GM12874 (cell line): ENCODE measurements at regions not wholly inside any gene's neighbourhood (a gene's known extent, or its start where the extent isn't known, plus 50 kb on each side); places are given as distances from the start of the nearest gene placed in this dataset.

ENCODE experiments used
- TF ChIP-seq, protein P1 (sequence below): IDR thresholded peaks from 2 replicates; pipeline ENCODE4 v1.5.1; 2011; ENCODE audit warnings: low read depth, mild to moderate bottlenecking, control low read depth, low read length, moderate library complexity; ENCODE audit not compliant: insufficient read depth

DNA sequence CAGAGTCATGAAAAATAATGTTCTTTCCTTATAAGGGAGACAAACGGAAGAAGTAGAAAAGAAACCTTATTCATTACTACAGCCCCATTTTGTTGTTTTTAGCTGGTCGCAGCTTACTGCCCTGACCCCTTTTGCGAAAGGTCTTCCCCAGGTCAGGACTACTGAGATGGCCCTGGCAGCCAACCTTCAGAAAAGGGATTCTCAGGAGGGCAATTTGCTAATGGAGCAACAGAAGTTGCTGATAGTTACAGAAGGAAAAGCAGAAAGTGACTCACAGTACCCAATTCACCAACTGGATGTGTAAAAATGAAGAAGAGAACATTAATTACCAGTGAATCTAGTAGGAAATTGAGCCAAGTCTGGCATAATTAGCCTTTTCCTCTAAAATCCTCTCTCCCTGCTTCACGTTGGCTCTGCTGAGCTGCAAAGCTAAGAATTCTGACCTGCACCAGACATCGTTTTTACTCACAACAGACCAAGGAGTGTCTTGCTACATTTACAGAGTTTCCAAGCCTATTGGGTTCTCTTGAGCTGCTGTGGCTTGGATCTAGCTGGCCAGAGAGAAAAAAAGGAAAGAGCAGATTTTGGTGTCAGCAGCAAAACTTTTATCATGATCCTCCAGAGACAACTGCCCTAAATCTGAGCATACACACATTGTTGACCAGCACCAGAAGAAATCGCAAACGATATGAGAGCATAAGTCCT lies 499.9 kb upstream of the FZD8 start:
- TF ChIP-seq, protein P1, sequence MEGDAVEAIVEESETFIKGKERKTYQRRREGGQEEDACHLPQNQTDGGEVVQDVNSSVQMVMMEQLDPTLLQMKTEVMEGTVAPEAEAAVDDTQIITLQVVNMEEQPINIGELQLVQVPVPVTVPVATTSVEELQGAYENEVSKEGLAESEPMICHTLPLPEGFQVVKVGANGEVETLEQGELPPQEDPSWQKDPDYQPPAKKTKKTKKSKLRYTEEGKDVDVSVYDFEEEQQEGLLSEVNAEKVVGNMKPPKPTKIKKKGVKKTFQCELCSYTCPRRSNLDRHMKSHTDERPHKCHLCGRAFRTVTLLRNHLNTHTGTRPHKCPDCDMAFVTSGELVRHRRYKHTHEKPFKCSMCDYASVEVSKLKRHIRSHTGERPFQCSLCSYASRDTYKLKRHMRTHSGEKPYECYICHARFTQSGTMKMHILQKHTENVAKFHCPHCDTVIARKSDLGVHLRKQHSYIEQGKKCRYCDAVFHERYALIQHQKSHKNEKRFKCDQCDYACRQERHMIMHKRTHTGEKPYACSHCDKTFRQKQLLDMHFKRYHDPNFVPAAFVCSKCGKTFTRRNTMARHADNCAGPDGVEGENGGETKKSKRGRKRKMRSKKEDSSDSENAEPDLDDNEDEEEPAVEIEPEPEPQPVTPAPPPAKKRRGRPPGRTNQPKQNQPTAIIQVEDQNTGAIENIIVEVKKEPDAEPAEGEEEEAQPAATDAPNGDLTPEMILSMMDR: no peak

DNA sequence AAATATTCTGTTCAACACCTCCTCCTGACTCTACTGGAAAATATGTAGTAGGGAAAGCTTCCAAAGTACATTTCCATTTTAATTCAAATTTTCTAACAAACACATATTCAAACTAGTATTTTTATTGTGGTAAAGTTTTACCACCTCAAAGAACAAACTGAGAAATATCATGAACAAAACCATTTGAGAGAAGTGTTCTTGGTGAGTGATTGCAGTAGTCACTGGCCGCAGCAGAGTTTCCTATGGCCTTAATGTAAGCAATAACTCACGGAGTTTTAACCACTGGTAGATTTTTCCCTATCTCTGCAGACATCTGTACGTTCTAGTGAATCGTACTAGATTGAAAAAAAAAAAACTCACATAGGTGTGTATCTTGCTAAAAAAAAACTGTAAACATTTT lies 487.0 kb upstream of the FZD8 start:
- TF ChIP-seq, protein P1: no peak

DNA sequence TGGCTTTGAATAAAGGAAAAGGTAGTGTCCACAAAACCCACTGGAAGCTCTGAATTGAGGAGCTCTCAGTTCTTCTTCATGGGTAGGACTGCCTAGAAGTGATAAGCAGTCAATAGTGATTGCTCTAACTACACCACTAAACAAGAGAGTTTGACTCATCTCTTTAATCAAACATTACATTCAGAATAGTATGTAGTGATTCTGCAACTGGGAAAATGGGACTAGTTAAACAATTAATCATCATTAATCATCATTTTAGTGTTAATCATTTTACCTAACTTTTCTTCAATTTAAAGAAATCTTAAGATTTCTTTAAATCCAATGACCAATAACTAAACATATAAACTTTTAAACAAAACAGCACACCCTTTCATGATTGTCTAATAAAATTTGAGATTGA lies 484.0 kb upstream of the FZD8 start:
- TF ChIP-seq, protein P1: no peak

DNA sequence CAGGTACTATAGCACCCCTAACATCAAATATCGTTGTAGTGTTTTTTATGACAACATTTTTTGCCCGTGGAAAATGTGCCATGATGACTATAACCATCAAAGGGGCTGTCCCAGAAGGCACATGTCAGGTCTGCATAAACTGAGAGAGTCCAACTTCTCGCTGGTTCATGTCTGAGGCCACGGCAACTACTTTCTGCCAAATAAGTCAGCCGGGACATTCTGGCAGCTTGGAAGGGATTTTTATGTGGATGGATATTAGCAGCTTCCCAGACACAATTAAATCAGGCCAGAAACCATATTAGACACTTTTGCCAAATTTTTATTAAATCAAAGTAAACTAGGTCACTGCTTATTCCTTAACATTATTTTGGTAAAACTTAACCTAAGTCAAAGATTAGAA lies 477.4 kb upstream of the FZD8 start:
- TF ChIP-seq, protein P1: no peak

- TF ChIP-seq, protein P1: no peak
Observed at GRCh38 chr10:36118314-36118713, 476.2 kb upstream of the FZD8 start.

GRCh38 chr10:36117890-36118289 lies 475.8 kb upstream of the FZD8 start:
- TF ChIP-seq, protein P1: no peak

DNA sequence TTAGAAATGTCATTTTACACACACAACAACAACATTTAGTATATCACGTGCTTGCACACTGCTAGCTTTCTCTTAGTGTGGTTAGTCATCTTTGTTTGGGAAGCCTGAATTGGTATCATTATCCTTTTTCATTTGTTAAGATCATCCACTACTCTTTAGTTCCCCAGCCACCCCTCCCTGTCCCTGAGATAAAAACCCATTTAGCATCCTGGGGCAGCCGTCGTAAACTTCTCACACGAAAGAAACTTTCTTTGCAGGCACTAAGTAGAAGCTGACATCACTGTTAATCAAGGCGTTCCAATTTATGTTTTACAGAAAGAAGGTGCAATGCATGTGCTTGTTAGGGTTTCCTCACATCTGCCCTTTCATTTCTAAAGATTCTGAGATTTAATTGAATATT lies 475.1 kb upstream of the FZD8 start:
- TF ChIP-seq, protein P1: no peak
